GM12872 (cell line): ENCODE measurements at regions not wholly inside any gene's neighbourhood (a gene's known extent, or its start where the extent isn't known, plus 50 kb on each side); places are given as distances from the start of the nearest gene placed in this dataset.

ENCODE experiments used
- CTCF ChIP-seq: IDR thresholded peaks from 3 replicates; pipeline ENCODE4 v1.5.1; 2011; ENCODE audit warnings: low read depth, mild to moderate bottlenecking, low read length, moderate library complexity; ENCODE audit not compliant: insufficient read depth

- no peak for TF ChIP-seq CTCF
These were observed 328.1 kb downstream of the MAN2A1 start for GRCh38 chr5:110017854-110018253.

- TF ChIP-seq CTCF, result no peak
These were observed 328.8 kb downstream of the MAN2A1 start for GRCh38 chr5:110018509-110018908.

GRCh38 chr5:110019119-110019518 is 329.4 kb downstream of the MAN2A1 start:
- TF ChIP-seq CTCF, result no peak

GRCh38 chr5:110019780-110020179 is 330.1 kb downstream of the MAN2A1 start:
- TF ChIP-seq CTCF, result no peak

GRCh38 chr5:110021251-110021650 is 331.5 kb downstream of the MAN2A1 start:
- TF ChIP-seq CTCF, result no peak

GRCh38 chr5:110025160-110025559 is 335.4 kb downstream of the MAN2A1 start:
- no peak for TF ChIP-seq CTCF

GRCh38 chr5:110027527-110028322 is 338.0 kb downstream of the MAN2A1 start:
- no peak for TF ChIP-seq CTCF
